Astrocyte of the spinal cord (primary cell): ENCODE measurements at regions not wholly inside any gene's neighbourhood (a gene's known extent, or its start where the extent isn't known, plus 50 kb on each side); places are given as distances from the start of the nearest gene placed in this dataset.

ENCODE experiments used
- DNase-seq: peaks from one replicate; pipeline ENCODE4 v3.0.0; 2011; ENCODE audit warnings: low read depth, low spot score
- H3K4me3 ChIP-seq: 2 replicates; pipeline ENCODE4 v1.5.1; 2011; ENCODE audit warnings: low read depth, mild to moderate bottlenecking, low read length, moderate library complexity
- CTCF ChIP-seq: IDR thresholded peaks from 2 replicates; pipeline ENCODE4 v1.5.1; 2012; ENCODE audit warnings: low read depth, mild to moderate bottlenecking, low read length, inconsistent platforms
- in situ Hi-C: cut with HindIII; loops from 2 replicates; pipeline ENCODE4 v1.10.0; 2017; ENCODE audit warnings: low sequenced_read_pairs

GRCh38 chr10:81135851-81136250 lies 598.1 kb downstream of the SH2D4B start:
- in situ Hi-C loops, result no loop called here
- no peak for DNase-seq
- H3K4me3 ChIP-seq, result no peak overlapping the region
- TF ChIP-seq CTCF, result no peak

GRCh38 chr10:81136261-81136660 lies 598.6 kb downstream of the SH2D4B start:
- H3K4me3 ChIP-seq, result no peak overlapping the region
- in situ Hi-C loops, result no loop called here
- no peak for TF ChIP-seq CTCF
- no peak for DNase-seq

GRCh38 chr10:81145975-81146374 lies 608.3 kb downstream of the SH2D4B start:
- no peak for TF ChIP-seq CTCF
- no peak for DNase-seq
- in situ Hi-C loops, result no loop called here
- H3K4me3 ChIP-seq, result no peak overlapping the region

- no peak for TF ChIP-seq CTCF
- DNase-seq, result no peak
- in situ Hi-C loops, result no loop called here
- H3K4me3 ChIP-seq, result no peak overlapping the region
These were observed 608.7 kb downstream of the SH2D4B start for GRCh38 chr10:81146436-81146835.

- no peak overlapping the region for H3K4me3 ChIP-seq
- TF ChIP-seq CTCF, result no peak
- no peak for DNase-seq
- in situ Hi-C loops, result no loop called here
These were observed 615.0 kb downstream of the SH2D4B start for GRCh38 chr10:81152656-81153055.

- no peak for TF ChIP-seq CTCF
- no peak for DNase-seq
- in situ Hi-C loops, result no loop called here
- no peak overlapping the region for H3K4me3 ChIP-seq
These were observed 620.0 kb downstream of the SH2D4B start for GRCh38 chr10:81157681-81158080.

GRCh38 chr10:81177651-81178244 lies 640.0 kb downstream of the SH2D4B start:
- no peak overlapping the region for H3K4me3 ChIP-seq
- TF ChIP-seq CTCF, result no peak
- no peak for DNase-seq
- in situ Hi-C loops, result no loop called here
